ENCODE measurements at regions not wholly inside any gene's neighbourhood (a gene's known extent, or its start where the extent isn't known, plus 50 kb on each side); places are given as distances from the start of the nearest gene placed in this dataset.

- DNase-seq (no peak), ATAC-seq (replicated peaks in 1 of 4) (no peak)
- H3K4me3 Mint-ChIP-seq: no peak overlapping the region
- peaks cover 12 to 20% (median 19%) of the 10 kb centered on the region in 3 donors for H3K9me3 Mint-ChIP-seq
- Histone ChIP-seq H3K27me3 (replicated peaks in 1 of 2; ENCODE audit: control insufficient read depth in 2 of 2, extremely low read depth in 1 of 2, insufficient read depth in 2 of 2, low read length in 1 of 2) (no peaks in the 10 kb centered on the region), H3K4me3 (ENCODE audit: control insufficient read depth in 1 of 2, extremely low read depth in 1 of 2, low read length in 1 of 2) (no peak overlapping the region), H3K36me3 (ENCODE audit: control insufficient read depth in 2 of 2, extremely low read depth in 1 of 2, insufficient read depth in 1 of 2, low read length in 1 of 2) (no peaks in the 10 kb centered on the region), H3K9me3 (peaks cover 2% of the 10 kb centered on the region), H3K4me1 (ENCODE audit: control insufficient read depth in 1 of 2, extremely low read depth in 1 of 2, insufficient read depth in 2 of 2, low read length in 2 of 2) (no peaks in the 10 kb centered on the region), H3K27ac (ENCODE audit: low read length) (no peak overlapping the region)
- ChIA-PET CTCF (no interaction called here), POLR2A (no interaction called here)
- no peaks in the 10 kb centered on the region for H3K4me1 Mint-ChIP-seq
- no peaks in the 10 kb centered on the region for H3K36me3 Mint-ChIP-seq
- H3K27ac Mint-ChIP-seq: no peak overlapping the region
- H3K27me3 Mint-ChIP-seq: peaks cover 0 to 6% of the 10 kb centered on the region in 2 donors
- WGBS (ENCODE audit: insufficient coverage): no CpG with 5 or more reads among the region's 3 CpGs
Measured at GRCh38 chr2:152867397-152867796, 149.0 kb downstream of the ARL6IP6 start.

GRCh38 chr2:152864601-152865149 lies 146.3 kb downstream of the ARL6IP6 start:
- Histone ChIP-seq H3K9me3 (peaks cover 2% of the 10 kb centered on the region), H3K27ac (ENCODE audit: low read length) (no peak overlapping the region), H3K27me3 (replicated peaks in 1 of 2; ENCODE audit: control insufficient read depth in 2 of 2, extremely low read depth in 1 of 2, insufficient read depth in 2 of 2, low read length in 1 of 2) (no peaks in the 10 kb centered on the region), H3K4me3 (ENCODE audit: control insufficient read depth in 1 of 2, extremely low read depth in 1 of 2, low read length in 1 of 2) (no peak overlapping the region), H3K36me3 (ENCODE audit: control insufficient read depth in 2 of 2, extremely low read depth in 1 of 2, insufficient read depth in 1 of 2, low read length in 1 of 2) (no peaks in the 10 kb centered on the region), H3K4me1 (ENCODE audit: control insufficient read depth in 1 of 2, extremely low read depth in 1 of 2, insufficient read depth in 2 of 2, low read length in 2 of 2) (no peaks in the 10 kb centered on the region)
- no peak overlapping the region for H3K27ac Mint-ChIP-seq
- ChIA-PET CTCF (no interaction called here), POLR2A (no interaction called here)
- no peaks in the 10 kb centered on the region for H3K4me1 Mint-ChIP-seq
- H3K4me3 Mint-ChIP-seq: no peak overlapping the region
- ATAC-seq (replicated peaks in 1 of 4) (no peak), DNase-seq (no peak)
- peaks cover 0 to 6% of the 10 kb centered on the region in 2 donors for H3K27me3 Mint-ChIP-seq
- peaks cover 22 to 36% (median 34%) of the 10 kb centered on the region in 3 donors for H3K9me3 Mint-ChIP-seq
- no peaks in the 10 kb centered on the region for H3K36me3 Mint-ChIP-seq
- WGBS (ENCODE audit: insufficient coverage): 48% methylated on average over 2 of the region's 5 CpGs

DNA sequence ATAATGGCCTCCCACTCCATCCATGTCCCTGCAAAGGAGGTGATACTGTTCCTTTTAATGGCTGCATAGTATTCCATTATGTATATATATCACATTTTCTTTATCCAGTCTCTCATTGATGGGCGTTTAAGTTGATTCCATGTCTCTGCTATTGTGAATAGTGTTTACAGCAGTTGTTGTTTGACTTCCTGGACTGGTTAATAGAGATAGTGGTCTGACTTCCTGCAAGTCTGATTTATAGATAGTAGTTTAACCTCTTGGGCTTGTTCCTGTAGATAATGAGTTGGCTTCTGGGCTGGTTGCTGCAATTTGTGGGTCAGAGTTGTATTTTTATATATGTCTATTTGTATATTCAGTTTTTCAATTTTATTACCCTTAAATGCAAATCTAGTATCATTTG lies 145.4 kb downstream of the ARL6IP6 start:
- POLR2A ChIA-PET: no interaction called here
- no CpG with 5 or more reads among the region's 1 CpG for WGBS (ENCODE audit: insufficient coverage)
- H3K27ac ChIP-seq (ENCODE audit: low read length): no peak overlapping the region
- CTCF ChIA-PET: no interaction called here
- no peaks in the 10 kb centered on the region for H3K4me1 ChIP-seq (ENCODE audit: control insufficient read depth in 1 of 2, extremely low read depth in 1 of 2, insufficient read depth in 2 of 2, low read length in 2 of 2)
- H3K9me3 ChIP-seq: peaks cover 2% of the 10 kb centered on the region
- DNase-seq (no peak), ATAC-seq (replicated peaks in 1 of 4) (no peak)
- no peak overlapping the region for H3K4me3 ChIP-seq (ENCODE audit: control insufficient read depth in 1 of 2, extremely low read depth in 1 of 2, low read length in 1 of 2)
- no peaks in the 10 kb centered on the region for H3K36me3 ChIP-seq (ENCODE audit: control insufficient read depth in 2 of 2, extremely low read depth in 1 of 2, insufficient read depth in 1 of 2, low read length in 1 of 2)
- Mint-ChIP-seq H3K27me3 (peaks cover 2 to 5% of the 10 kb centered on the region in 2 donors), H3K36me3 (no peaks in the 10 kb centered on the region), H3K27ac (no peak overlapping the region), H3K9me3 (peaks cover 22 to 36% (median 34%) of the 10 kb centered on the region in 3 donors), H3K4me1 (no peaks in the 10 kb centered on the region), H3K4me3 (no peak overlapping the region)
- H3K27me3 ChIP-seq (replicated peaks in 1 of 2; ENCODE audit: control insufficient read depth in 2 of 2, extremely low read depth in 1 of 2, insufficient read depth in 2 of 2, low read length in 1 of 2): no peaks in the 10 kb centered on the region

DNA sequence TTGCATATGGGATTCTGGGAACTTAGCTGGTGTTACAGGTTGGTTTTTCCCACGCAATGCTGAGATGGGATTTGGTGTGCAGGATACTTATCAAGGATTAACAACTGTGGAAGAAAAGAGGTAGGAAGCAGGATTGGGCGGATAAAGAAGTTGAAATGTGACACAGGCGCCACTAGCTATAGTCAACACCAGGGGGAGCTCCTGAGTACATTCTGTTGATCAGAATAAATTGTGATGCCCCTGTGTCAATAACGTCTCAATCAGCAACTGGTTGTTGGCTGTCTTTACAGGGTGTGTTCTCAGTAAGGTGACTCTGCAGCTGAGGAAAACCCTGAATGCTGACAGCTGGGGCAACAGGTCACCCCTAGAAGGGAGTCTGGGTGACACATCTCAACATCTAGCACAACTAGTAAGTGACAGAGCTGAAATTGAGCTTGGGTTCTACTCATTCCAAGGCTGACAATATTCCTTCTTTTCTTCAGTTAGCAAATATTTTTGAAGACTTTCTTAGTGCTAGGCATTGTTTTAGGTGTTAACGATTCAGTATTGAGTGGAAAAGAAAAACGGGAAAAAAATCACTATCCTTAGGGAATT lies 143.0 kb downstream of the ARL6IP6 start:
- Mint-ChIP-seq H3K27me3 (peaks cover 5 to 7% of the 10 kb centered on the region in 2 donors), H3K4me3 (no peak overlapping the region), H3K9me3 (peaks cover 22 to 36% (median 31%) of the 10 kb centered on the region in 3 donors), H3K36me3 (no peaks in the 10 kb centered on the region), H3K4me1 (no peaks in the 10 kb centered on the region), H3K27ac (no peak overlapping the region)
- Histone ChIP-seq H3K9me3 (peaks cover 2% of the 10 kb centered on the region), H3K4me1 (ENCODE audit: control insufficient read depth in 1 of 2, extremely low read depth in 1 of 2, insufficient read depth in 2 of 2, low read length in 2 of 2) (no peaks in the 10 kb centered on the region), H3K27me3 (replicated peaks in 1 of 2; ENCODE audit: control insufficient read depth in 2 of 2, extremely low read depth in 1 of 2, insufficient read depth in 2 of 2, low read length in 1 of 2) (no peaks in the 10 kb centered on the region), H3K36me3 (ENCODE audit: control insufficient read depth in 2 of 2, extremely low read depth in 1 of 2, insufficient read depth in 1 of 2, low read length in 1 of 2) (no peaks in the 10 kb centered on the region), H3K27ac (ENCODE audit: low read length) (no peak overlapping the region), H3K4me3 (ENCODE audit: control insufficient read depth in 1 of 2, extremely low read depth in 1 of 2, low read length in 1 of 2) (no peak overlapping the region)
- CTCF ChIA-PET: no interaction called here
- POLR2A ChIA-PET: no interaction called here
- WGBS (ENCODE audit: insufficient coverage): 96% methylated on average over 3 of the region's 6 CpGs
- DNase-seq: peak in 1 of 35 experiments; percentile 5
- ATAC-seq (replicated peaks in 1 of 4): no peak

DNA sequence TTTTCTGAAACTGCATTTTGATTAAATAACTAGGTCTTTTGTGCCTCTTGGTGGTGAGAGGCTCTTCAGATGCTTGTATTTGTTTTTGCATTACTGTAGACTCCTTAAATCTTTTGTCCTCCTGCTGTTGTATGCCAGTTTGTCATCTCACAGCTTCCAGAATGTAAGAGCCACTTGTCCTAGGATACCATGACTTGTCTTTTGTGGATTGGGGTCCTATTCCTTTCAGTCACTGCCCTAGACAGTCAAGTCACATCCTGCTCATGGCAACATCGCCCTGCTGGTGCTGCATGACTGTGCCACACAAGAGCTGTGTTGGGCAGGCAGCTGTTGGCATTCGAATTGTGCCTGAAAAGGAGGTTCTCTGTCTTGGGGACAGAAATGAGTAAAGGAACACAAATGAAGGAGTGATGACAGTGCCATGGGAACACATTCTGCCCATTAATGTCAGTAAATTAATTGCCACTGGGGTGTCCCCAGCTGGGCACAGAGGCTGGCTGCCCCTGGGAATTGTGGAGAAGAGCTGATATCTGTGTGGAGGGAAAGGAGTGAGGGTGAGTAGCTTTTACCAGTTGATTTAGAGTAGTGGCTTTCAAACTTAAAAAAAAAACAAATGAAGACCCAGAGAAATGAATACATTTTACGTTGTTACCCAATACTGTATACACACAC lies 140.3 kb downstream of the ARL6IP6 start:
- Mint-ChIP-seq H3K27me3 (peaks cover 5 to 7% of the 10 kb centered on the region in 2 donors), H3K9me3 (peaks cover 19 to 26% (median 20%) of the 10 kb centered on the region in 3 donors), H3K4me3 (no peak overlapping the region), H3K27ac (no peak overlapping the region), H3K36me3 (no peaks in the 10 kb centered on the region), H3K4me1 (no peaks in the 10 kb centered on the region)
- ChIA-PET CTCF (no interaction called here), POLR2A (no interaction called here)
- Histone ChIP-seq H3K9me3 (no peaks in the 10 kb centered on the region), H3K4me1 (ENCODE audit: control insufficient read depth in 1 of 2, extremely low read depth in 1 of 2, insufficient read depth in 2 of 2, low read length in 2 of 2) (no peaks in the 10 kb centered on the region), H3K36me3 (ENCODE audit: control insufficient read depth in 2 of 2, extremely low read depth in 1 of 2, insufficient read depth in 1 of 2, low read length in 1 of 2) (no peaks in the 10 kb centered on the region), H3K27ac (ENCODE audit: low read length) (no peak overlapping the region), H3K27me3 (replicated peaks in 1 of 2; ENCODE audit: control insufficient read depth in 2 of 2, extremely low read depth in 1 of 2, insufficient read depth in 2 of 2, low read length in 1 of 2) (no peaks in the 10 kb centered on the region), H3K4me3 (ENCODE audit: control insufficient read depth in 1 of 2, extremely low read depth in 1 of 2, low read length in 1 of 2) (no peak overlapping the region)
- no peak for ATAC-seq (replicated peaks in 1 of 4)
- DNase-seq: no peak
- WGBS (ENCODE audit: insufficient coverage): 77% methylated on average over 2 of the region's 3 CpGs

GRCh38 chr2:152846697-152847470 lies 128.5 kb downstream of the ARL6IP6 start:
- no CpG with 5 or more reads among the region's 7 CpGs for WGBS (ENCODE audit: insufficient coverage)
- Histone ChIP-seq H3K36me3 (ENCODE audit: control insufficient read depth in 2 of 2, extremely low read depth in 1 of 2, insufficient read depth in 1 of 2, low read length in 1 of 2) (no peaks in the 10 kb centered on the region), H3K4me1 (ENCODE audit: control insufficient read depth in 1 of 2, extremely low read depth in 1 of 2, insufficient read depth in 2 of 2, low read length in 2 of 2) (no peaks in the 10 kb centered on the region), H3K4me3 (ENCODE audit: control insufficient read depth in 1 of 2, extremely low read depth in 1 of 2, low read length in 1 of 2) (no peak overlapping the region), H3K9me3 (no peaks in the 10 kb centered on the region), H3K27ac (ENCODE audit: low read length) (no peak overlapping the region), H3K27me3 (replicated peaks in 1 of 2; ENCODE audit: control insufficient read depth in 2 of 2, extremely low read depth in 1 of 2, insufficient read depth in 2 of 2, low read length in 1 of 2) (peaks cover 0 to 3% of the 10 kb centered on the region in 2 experiments)
- no peak overlapping the region for H3K27ac Mint-ChIP-seq
- no peak overlapping the region for H3K4me3 Mint-ChIP-seq
- H3K27me3 Mint-ChIP-seq: peaks cover 0 to 4% of the 10 kb centered on the region in 2 donors
- no peaks in the 10 kb centered on the region for H3K36me3 Mint-ChIP-seq
- ChIA-PET CTCF (no interaction called here), POLR2A (no interaction called here)
- H3K4me1 Mint-ChIP-seq: no peaks in the 10 kb centered on the region
- ATAC-seq (replicated peaks in 1 of 4) (no peak), DNase-seq (no peak)
- H3K9me3 Mint-ChIP-seq: no peaks in the 10 kb centered on the region
